ENCODE measurements at regions not wholly inside any gene's neighbourhood (a gene's known extent, or its start where the extent isn't known, plus 50 kb on each side); places are given as distances from the start of the nearest gene placed in this dataset.

- Mint-ChIP-seq H3K9me3 (ENCODE audit: low read depth) (no peaks in the 10 kb centered on the region), H3K27me3 (peaks cover 3% of the 10 kb centered on the region), H3K36me3 (no peaks in the 10 kb centered on the region), H3K4me1 (ENCODE audit: low read depth) (no peaks in the 10 kb centered on the region), H3K4me3 (no peak overlapping the region), H3K27ac (no peak overlapping the region)
Observed at GRCh38 chr11:134574947-134575346, 162.9 kb upstream of the B3GAT1 start.

- Mint-ChIP-seq H3K9me3 (ENCODE audit: low read depth) (no peaks in the 10 kb centered on the region), H3K27me3 (peaks cover 1% of the 10 kb centered on the region), H3K27ac (no peak overlapping the region), H3K4me1 (ENCODE audit: low read depth) (no peaks in the 10 kb centered on the region), H3K36me3 (no peaks in the 10 kb centered on the region), H3K4me3 (no peak overlapping the region)
Observed at GRCh38 chr11:134574425-134574824, 162.4 kb upstream of the B3GAT1 start.

GRCh38 chr11:134573857-134574256, 161.8 kb upstream of the B3GAT1 start:
- Mint-ChIP-seq H3K4me3 (no peak overlapping the region), H3K9me3 (ENCODE audit: low read depth) (no peaks in the 10 kb centered on the region), H3K27me3 (peaks cover 1% of the 10 kb centered on the region), H3K36me3 (no peaks in the 10 kb centered on the region), H3K4me1 (ENCODE audit: low read depth) (no peaks in the 10 kb centered on the region), H3K27ac (no peak overlapping the region)

- Mint-ChIP-seq H3K4me3 (no peak overlapping the region), H3K4me1 (ENCODE audit: low read depth) (no peaks in the 10 kb centered on the region), H3K27me3 (peaks cover 2% of the 10 kb centered on the region), H3K36me3 (no peaks in the 10 kb centered on the region), H3K9me3 (ENCODE audit: low read depth) (no peaks in the 10 kb centered on the region), H3K27ac (no peak overlapping the region)
Observed at GRCh38 chr11:134572741-134573675, 161.0 kb upstream of the B3GAT1 start.

- Mint-ChIP-seq H3K4me3 (no peak overlapping the region), H3K27me3 (peaks cover 2% of the 10 kb centered on the region), H3K9me3 (ENCODE audit: low read depth) (no peaks in the 10 kb centered on the region), H3K4me1 (ENCODE audit: low read depth) (no peaks in the 10 kb centered on the region), H3K36me3 (no peaks in the 10 kb centered on the region), H3K27ac (no peak overlapping the region)
Observed at GRCh38 chr11:134571301-134571700, 159.3 kb upstream of the B3GAT1 start.

GRCh38 chr11:134569195-134569594, 157.2 kb upstream of the B3GAT1 start:
- H3K4me3 Mint-ChIP-seq, result no peak overlapping the region
- H3K27me3 Mint-ChIP-seq, result peaks cover 2% of the 10 kb centered on the region
- H3K36me3 Mint-ChIP-seq, result no peaks in the 10 kb centered on the region
- H3K4me1 Mint-ChIP-seq (ENCODE audit: low read depth), result no peaks in the 10 kb centered on the region
- no peaks in the 10 kb centered on the region for H3K9me3 Mint-ChIP-seq (ENCODE audit: low read depth)
- no peak overlapping the region for H3K27ac Mint-ChIP-seq

- Mint-ChIP-seq H3K36me3 (no peaks in the 10 kb centered on the region), H3K4me3 (no peak overlapping the region), H3K4me1 (ENCODE audit: low read depth) (no peaks in the 10 kb centered on the region), H3K27me3 (peaks cover 2% of the 10 kb centered on the region), H3K27ac (no peak overlapping the region), H3K9me3 (ENCODE audit: low read depth) (no peaks in the 10 kb centered on the region)
Observed at GRCh38 chr11:134566311-134566710, 154.3 kb upstream of the B3GAT1 start.

GRCh38 chr11:134565343-134565891, 153.4 kb upstream of the B3GAT1 start:
- Mint-ChIP-seq H3K27me3 (peaks cover 2% of the 10 kb centered on the region), H3K36me3 (no peaks in the 10 kb centered on the region), H3K4me1 (ENCODE audit: low read depth) (no peaks in the 10 kb centered on the region), H3K9me3 (ENCODE audit: low read depth) (no peaks in the 10 kb centered on the region), H3K27ac (no peak overlapping the region), H3K4me3 (no peak overlapping the region)

- H3K27me3 Mint-ChIP-seq, result peaks cover 2% of the 10 kb centered on the region
- H3K27ac Mint-ChIP-seq, result no peak overlapping the region
- H3K36me3 Mint-ChIP-seq, result no peaks in the 10 kb centered on the region
- no peaks in the 10 kb centered on the region for H3K9me3 Mint-ChIP-seq (ENCODE audit: low read depth)
- H3K4me1 Mint-ChIP-seq (ENCODE audit: low read depth), result no peaks in the 10 kb centered on the region
- H3K4me3 Mint-ChIP-seq, result no peak overlapping the region
Observed at GRCh38 chr11:134564472-134565200, 152.6 kb upstream of the B3GAT1 start.

GRCh38 chr11:134562941-134563471, 151.0 kb upstream of the B3GAT1 start:
- peaks cover 4% of the 10 kb centered on the region for H3K27me3 Mint-ChIP-seq
- no peaks in the 10 kb centered on the region for H3K4me1 Mint-ChIP-seq (ENCODE audit: low read depth)
- no peak overlapping the region for H3K4me3 Mint-ChIP-seq
- no peak overlapping the region for H3K27ac Mint-ChIP-seq
- no peaks in the 10 kb centered on the region for H3K9me3 Mint-ChIP-seq (ENCODE audit: low read depth)
- H3K36me3 Mint-ChIP-seq, result no peaks in the 10 kb centered on the region

- no peaks in the 10 kb centered on the region for H3K36me3 Mint-ChIP-seq
- H3K27me3 Mint-ChIP-seq, result peaks cover 4% of the 10 kb centered on the region
- no peak overlapping the region for H3K4me3 Mint-ChIP-seq
- H3K27ac Mint-ChIP-seq, result no peak overlapping the region
- H3K9me3 Mint-ChIP-seq (ENCODE audit: low read depth), result no peaks in the 10 kb centered on the region
- H3K4me1 Mint-ChIP-seq (ENCODE audit: low read depth), result no peaks in the 10 kb centered on the region
Observed at GRCh38 chr11:134562196-134562595, 150.2 kb upstream of the B3GAT1 start.

- H3K4me1 Mint-ChIP-seq (ENCODE audit: low read depth), result no peaks in the 10 kb centered on the region
- H3K4me3 Mint-ChIP-seq, result no peak overlapping the region
- H3K27me3 Mint-ChIP-seq, result peaks cover 4% of the 10 kb centered on the region
- no peaks in the 10 kb centered on the region for H3K36me3 Mint-ChIP-seq
- H3K27ac Mint-ChIP-seq, result no peak overlapping the region
- no peaks in the 10 kb centered on the region for H3K9me3 Mint-ChIP-seq (ENCODE audit: low read depth)
Observed at GRCh38 chr11:134561331-134561720, 149.3 kb upstream of the B3GAT1 start.

- H3K9me3 Mint-ChIP-seq (ENCODE audit: low read depth), result no peaks in the 10 kb centered on the region
Observed at GRCh38 chr11:134560566-134561330, 148.7 kb upstream of the B3GAT1 start.

GRCh38 chr11:134560066-134560465, 148.0 kb upstream of the B3GAT1 start:
- Mint-ChIP-seq H3K27ac (no peak overlapping the region), H3K4me3 (no peak overlapping the region), H3K9me3 (ENCODE audit: low read depth) (no peaks in the 10 kb centered on the region), H3K27me3 (peaks cover 4% of the 10 kb centered on the region), H3K36me3 (no peaks in the 10 kb centered on the region), H3K4me1 (ENCODE audit: low read depth) (no peaks in the 10 kb centered on the region)

More at GRCh38 chr11:134560566-134561330, 148.7 kb upstream of the B3GAT1 start:
- no peaks in the 10 kb centered on the region for H3K4me1 Mint-ChIP-seq (ENCODE audit: low read depth)
- H3K27ac Mint-ChIP-seq, result no peak overlapping the region
- H3K4me3 Mint-ChIP-seq, result no peak overlapping the region
- peaks cover 4% of the 10 kb centered on the region for H3K27me3 Mint-ChIP-seq
- no peaks in the 10 kb centered on the region for H3K36me3 Mint-ChIP-seq

Measured in activated naive CD8-positive, alpha-beta T cell (primary cell).